NCI-H524 (cell line): ENCODE measurements at regions not wholly inside any gene's neighbourhood (a gene's known extent, or its start where the extent isn't known, plus 50 kb on each side); places are given as distances from the start of the nearest gene placed in this dataset.
A peak's percentile ranks its signal among the peaks of the same experiment; 100 is the strongest.

Source experiments
- DNase-seq, 2 experiments: peaks; one replicate each; lab custom pipeline; 2025; lab: John Stamatoyannopoulos, UW

DNA sequence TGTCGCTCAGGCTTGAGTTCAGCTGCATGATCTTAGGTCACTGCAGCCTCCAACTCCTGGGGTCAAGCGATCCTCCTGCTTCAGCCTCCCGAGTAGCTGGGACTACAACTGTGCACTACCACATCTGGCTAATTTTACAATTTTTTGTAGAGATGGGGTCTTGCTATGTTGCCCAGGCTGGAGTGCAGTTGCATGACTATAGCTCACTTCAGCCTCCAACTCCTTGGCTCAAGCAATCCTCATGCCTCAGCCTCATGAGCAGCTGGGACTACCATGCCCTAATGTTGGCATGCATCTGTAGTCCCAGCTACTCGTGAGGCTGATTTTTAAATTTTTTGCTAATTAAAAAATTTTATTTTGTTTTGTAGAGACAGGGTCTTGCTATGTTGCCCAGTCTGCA, 101.9 kb upstream of the NPTX2 start:
- DNase-seq, result no peak

DNA sequence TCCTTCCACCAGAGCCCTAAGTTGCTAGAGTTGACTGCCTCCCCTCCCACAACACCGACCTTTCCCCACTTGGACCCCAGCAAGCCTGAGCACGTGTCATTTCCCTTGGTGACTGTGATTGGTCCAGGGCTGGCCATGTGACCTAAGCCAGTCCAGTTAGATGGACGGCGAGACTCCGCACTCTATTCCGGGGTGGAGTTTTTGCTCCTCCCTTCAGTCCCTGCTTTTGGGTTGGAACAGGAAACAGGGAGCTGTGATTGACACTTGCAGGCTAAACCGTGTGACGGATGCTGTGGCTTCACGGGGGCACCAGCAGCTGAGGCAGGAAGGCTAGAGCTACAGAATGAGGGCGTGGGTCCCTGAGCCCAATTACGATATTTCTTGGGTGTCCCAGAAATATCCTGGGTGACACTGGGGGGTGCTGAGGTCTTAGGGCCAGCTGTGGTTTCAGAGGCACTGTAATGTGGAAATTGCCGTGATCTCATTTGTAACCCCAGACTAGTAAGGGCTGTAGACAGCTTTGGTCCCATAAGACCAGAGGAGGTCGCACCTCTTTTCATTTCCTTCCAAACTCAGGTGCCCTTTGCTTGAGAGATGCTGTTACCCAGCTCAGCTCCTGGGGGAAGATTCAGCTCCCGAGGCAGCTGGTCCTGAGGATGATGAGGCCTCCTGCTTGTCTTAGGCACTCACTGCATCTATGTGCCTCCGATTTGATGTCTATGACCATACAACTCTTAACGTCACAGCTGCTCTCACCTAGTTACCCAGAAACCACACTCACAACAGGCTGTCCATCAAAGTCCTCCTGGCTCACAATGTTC, 102.7 kb upstream of the NPTX2 start:
- no peak for DNase-seq

DNA sequence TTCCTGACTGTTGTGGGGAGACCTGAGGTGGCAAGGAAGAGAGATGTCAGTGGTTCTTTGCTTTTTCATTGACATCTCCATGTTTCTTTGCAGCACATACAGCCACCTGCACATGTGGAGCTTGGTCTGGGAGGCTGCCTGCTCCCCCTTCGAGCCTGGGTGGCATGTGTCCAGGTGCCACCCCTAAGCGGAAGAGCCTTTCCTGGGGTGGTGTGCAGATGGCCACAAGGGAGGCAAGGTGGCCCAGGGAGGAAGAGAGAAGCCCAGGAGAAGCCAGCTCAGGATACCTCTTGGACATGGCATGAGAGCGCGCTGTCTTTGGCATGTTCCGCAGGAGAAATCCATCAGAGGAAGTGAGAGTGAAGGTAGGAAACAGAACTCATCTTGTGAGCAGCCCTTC, 105.9 kb upstream of the NPTX2 start:
- no peak for DNase-seq

DNA sequence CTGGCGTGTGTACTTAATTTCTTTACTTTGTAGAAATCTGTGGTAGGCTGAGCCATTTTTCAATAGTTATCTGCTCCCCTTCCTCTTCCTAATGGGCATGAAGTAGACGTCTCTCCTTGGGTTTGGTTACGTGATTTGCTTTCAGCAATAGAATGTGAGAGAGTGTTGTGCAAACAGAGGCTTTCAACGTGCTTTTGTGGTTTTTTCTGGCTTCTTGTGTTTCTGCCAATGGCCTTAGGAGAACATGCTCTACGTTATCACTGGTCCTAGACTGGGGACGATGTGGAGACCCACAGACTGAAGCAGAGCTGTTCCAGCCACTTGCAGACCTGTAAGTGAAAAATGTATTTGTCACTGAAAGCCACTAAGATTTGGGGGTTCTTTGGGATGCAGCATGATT, 107.2 kb upstream of the NPTX2 start:
- DNase-seq, result no peak

DNA sequence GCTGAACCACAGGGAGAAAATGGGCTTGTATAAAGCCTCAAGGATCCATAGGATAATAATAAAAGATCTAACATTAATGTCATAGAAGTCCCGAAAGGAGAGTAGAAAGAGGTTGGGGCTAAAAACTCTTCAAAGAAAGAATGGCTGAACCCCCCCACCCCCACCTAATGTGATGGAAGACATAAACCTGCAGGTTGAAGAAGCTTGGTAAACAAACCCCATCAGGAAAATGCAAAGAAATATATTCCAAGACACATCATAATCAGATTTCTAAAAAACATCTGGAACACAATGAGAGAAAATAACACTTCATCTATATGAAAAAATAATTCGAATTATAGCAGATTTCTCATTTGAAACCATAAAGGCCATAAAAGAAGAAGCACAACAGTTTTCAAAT, 105.6 kb upstream of the BAIAP2L1 start:
- DNase-seq, result no peak

DNA sequence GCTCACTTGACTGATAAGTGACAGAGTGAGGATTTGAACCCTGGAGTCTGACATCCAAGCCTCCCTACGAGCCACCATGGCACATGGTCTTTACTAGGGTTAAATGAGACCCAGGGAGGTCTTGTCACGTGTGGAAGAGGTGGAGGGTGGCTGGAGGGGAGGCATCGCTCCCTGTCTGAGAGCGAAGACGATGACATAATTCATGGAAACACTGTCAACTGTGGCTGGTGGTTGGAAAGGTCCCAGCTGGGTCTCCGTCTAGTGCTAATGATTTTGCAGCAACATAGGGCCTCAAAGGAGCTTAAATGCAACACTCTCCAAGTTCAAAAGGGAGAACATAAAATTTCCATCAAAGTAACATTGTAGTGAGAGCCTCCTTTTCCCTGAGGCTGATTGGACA, 99.9 kb upstream of the BAIAP2L1 start:
- DNase-seq, result no peak

DNA sequence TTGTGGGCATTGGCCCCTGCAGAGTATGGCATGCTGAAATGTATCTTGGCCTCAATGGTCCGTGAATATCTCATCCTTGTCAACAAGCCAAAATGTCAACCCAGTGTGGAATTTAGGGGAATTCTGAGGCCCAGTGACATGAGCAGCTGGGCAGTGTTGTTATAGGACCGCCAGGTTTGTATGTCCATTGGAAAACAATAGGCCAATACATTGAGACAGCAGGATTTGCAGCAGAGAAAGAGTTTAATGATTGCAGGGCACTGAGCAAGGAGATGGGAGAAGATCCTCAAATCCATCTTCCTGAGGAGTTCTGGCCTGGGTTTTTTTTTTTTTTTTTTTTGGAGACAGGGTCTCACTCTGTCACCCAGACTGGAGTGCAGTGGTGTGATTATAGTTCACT, 95.7 kb upstream of the BAIAP2L1 start:
- DNase-seq, result no peak

DNA sequence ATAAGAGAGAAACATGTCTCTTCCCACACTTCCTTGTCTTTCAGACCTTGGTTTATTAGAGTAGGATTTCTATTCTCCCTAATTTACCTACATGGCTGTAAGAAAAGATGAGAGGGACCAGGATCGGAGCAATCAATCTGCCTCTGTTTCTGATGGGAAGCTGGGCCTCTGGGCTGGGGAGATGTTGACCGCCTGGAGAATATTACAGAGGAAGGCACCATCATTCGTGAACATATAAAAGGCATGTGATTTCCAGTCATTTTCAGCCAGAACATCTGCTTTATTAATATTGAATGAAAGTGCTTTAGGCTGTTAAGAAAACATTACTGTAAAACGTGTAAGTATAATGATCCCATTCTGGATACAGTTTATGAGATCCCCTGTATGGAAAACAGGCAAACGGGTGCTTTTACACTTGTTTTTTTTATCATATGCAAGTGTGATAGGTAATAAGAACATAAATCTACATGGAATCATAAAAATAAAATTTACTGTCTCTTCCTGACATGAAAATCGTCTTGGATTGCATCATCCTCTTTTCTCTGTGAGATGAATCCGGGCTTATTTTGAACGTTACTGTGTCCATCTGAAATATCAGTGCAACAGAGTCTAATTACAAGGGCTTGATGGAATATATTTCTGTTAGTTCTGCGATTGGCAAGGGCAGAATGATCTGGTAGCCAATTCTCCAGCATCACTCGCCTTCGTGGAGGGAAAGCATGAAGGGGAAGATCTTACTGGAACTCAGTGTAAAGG, 94.5 kb upstream of the BAIAP2L1 start:
- no peak for DNase-seq

DNA sequence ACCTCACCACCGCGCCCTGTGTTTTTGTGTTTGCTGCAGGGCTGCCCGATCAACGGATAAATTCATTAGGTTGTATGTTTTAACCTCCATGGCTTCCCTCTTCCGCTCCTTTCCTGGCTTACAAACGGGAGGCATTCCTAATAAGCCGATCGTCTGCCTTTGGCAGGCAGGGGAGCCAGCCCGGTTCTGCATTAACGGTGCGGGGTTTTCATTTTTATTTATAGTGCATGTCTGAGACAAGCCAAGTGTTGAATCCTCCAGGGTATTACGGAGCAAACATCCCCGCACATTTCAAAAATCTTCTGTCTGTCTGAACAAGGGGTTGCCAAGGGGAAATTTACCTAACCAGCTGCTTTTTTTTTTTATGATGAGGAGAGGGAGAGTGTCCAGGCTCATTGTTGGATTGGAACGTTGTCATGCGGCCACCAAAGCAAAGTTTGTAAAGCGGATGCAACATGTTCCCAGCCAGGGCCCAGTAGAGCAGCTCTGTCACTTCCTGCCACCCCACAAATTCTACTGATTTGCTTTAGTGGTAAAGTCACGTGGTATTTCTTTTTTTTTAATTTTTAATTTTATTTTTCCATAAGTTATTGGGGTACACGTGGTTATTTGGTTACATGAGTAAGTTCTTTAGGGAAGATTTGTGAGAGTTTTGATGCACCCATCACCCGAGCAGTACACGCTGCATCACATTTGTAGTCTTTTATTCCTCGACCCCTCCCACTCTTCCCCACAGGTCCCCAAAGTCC, 92.3 kb upstream of the BAIAP2L1 start:
- no peak for DNase-seq

DNA sequence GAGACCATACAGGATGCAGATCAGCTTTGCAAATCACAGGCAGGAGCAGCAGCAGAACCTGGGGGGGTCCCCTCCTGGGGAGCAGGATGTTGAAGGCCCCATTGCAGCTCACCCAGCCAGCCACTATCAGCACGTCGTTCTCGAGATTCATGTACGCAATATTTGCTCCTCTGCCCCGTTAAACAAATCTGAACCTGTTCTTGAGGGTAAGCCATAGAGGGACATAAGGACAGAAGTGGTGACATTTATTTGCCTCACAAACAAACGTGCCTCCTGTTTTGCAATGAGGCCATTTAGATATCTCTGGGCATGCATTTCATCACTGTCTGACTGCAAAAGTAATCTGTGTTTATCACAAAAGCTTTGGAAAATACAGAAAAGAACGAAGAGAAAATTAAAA, 87.3 kb upstream of the BAIAP2L1 start:
- no peak for DNase-seq

DNA sequence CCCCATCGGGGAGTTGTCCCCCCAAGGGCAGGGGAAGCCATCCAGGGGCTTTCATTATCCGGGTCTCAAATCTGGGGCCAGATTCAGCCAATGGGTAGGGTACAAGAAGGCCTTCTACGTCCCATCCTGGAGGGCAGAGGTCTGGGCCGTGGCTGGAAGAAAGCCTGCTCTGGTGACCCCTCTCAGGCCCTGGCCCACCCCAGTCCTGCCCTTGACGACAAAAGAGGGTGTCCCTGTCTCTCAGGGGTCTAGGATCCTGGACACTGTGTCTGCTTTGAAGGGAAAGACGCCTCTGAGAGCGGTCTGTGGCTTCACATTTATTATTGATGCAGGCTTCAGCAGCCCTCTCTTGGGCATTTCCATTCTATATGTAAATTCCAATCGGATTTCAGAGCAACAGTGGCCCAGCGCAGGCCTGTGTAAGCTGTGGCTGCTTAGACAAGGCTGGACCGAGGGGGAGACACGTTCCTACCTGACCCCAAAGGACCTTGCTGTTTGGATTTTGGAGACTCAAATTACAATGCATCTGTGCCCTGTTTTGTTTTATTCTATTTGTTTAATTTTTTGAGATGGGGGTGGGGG, 83.2 kb upstream of the BAIAP2L1 start:
- DNase-seq, result no peak

DNA sequence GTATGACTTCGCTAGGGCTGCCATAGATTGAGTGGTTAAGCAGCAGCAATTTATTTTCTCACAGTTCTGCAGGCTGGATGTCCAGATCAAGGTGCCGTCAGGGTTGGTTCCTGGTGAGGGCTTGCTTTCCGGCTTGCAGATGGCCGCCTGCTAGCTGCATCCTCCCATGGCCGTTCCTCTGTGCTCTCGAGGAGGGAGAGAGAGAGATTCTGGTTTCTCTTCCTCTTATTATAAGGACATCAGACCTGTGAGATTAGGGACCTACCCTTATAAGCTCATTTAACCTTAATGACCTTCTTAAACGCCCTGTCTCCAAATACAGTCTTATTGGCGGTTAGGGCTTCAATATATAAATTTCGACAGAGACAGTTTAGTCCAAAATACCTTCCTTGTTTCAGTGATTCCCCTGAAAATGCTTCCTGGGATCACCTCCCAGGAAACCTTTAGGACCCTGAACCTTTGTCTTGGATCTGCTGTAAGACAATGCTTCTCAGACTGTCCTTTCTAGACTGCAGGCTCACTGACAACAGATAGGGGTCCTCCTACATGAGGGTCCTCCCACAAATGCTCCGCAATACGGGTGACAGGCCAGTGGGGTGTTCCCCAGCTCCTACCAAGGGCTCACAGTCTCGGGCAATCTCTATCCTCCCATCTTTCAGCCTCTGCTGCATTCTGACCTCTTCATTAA, 82.5 kb upstream of the BAIAP2L1 start:
- no peak for DNase-seq

DNA sequence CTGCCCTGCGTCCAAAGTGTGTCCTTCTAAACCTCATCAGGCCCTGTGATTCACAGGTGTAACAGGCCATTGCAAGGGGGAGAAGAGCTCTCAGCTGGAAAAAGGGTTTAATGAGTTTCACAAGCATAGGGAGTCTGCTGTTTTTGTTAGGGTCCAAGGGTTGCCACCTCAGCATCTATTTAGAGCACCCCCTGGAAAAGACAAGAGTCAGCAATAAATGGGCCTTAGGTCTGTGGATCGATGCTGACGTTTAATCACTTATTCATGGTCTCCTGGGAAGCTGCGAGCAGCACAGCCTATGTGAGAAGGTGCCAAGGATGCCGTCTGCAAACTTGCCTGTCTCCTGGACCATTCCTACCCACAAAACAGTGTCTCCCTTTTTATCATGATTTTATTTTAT, 78.4 kb upstream of the BAIAP2L1 start:
- DNase-seq, result no peak

DNA sequence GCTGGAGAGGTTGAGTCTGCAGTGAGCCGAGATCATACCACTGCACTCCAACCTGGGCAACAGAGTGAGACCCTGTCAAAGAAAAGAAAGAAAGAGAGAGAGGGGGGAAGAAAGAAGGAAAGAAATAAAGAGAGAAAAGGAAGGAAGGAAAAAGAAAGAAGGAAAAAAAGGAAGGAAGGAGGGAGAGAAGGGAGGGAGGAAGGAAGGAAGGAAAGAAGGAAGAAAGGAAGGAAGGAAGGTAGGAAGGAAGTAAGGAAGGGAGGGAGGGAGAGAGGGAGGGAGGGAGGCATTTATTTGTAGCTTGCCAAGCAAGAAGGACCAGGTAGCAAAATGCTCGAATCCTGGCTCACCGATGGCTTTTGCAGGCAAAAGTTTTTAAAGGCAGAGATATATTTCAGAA, 74.5 kb upstream of the BAIAP2L1 start:
- DNase-seq, result no peak

DNA sequence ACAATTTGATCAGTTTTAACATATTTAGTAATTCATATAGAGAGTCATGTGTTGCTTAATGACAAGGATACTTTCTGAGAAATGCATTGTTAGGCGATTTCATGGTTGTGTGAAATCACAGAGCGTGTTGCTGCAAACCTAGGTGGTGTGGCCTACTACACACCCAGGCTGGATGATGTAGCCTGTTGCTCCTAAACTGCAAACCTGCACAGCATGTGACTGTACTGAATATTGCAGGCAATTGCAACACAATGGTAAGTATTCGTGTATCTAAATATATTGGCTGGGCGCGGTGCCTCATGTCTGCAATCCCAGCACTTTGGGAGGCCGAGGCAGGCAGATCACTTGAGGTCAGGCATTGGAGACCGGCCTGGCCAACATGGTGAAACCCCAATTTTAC, 73.7 kb upstream of the BAIAP2L1 start:
- no peak for DNase-seq

DNA sequence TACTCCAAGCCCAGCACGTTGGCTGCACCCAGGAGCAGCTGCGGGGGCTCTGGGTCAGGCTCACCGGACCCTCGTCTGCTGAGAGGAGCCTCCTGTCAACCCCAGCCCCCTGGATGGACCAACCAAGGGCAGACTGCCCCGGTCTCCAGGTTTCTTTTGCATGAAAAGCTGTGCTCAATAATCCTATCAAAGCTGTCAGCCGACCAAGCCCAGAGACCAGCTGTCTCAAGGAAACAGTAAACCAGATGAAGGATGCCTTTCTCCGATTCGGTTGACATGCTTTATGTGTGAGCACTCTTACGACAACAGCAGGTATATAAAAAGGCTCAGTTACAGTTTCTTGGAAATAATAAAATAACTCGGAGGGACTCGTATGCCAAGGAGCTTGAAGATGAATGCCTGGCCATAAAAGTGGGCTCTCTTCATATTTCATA, 71.6 kb upstream of the BAIAP2L1 start:
- DNase-seq, result peak; percentile 87 to 97

DNA sequence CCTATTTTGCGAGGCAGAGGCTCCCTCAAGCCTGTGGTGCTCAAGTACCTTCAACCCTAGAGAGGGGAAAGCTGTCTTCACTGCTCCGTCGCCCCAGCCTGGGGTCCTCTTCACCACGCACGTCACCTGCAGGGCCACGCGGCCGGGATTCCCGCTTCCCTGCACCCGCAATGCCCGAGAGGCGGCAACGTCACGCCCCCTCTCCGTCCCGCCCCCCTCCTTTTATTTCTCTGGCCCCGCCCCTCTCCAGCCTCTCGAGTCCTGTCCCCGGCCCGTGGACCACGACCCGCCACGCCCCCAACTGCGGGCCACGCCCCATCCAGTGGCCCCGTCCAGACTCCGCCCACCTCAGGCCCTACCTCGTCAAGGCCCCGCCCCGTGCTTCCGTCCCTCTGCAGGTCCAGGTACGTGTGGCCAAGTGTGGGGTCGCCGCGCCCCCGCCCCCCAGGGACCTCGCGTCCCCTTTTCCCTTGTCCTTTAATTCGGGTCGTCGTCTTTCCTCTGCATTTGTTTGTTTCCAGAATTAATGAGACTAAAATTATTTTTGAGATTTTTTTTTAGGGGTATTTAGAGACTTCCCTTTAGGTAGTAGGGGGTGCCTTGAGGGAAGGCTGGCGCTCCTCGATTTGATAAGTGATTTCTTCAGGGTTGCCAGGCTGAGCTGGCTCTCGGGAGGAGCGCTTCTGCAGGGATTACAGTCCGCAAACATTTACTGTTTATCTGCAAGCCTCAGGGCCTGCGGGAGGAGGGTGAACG, 69.8 kb upstream of the BAIAP2L1 start:
- DNase-seq, result no peak

DNA sequence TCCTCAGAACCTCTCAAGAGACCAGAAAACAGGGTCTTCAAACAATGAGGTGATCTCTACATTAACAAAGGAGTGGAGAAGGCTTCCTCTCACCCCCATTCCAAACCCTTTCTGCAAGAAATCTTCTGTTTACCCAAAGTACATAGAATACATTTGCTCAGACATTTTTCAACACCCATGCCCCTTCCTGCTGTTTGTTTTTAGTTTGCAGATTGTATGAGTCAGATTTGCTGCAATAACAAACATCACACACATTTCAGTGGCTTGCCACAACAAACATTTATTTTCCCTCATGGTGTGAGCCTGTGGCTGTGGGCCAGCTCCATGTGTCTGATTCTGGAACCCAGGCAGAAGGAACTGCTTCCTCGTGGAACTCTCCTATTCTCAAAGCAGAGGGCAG, 68.2 kb upstream of the BAIAP2L1 start:
- DNase-seq, result no peak

DNA sequence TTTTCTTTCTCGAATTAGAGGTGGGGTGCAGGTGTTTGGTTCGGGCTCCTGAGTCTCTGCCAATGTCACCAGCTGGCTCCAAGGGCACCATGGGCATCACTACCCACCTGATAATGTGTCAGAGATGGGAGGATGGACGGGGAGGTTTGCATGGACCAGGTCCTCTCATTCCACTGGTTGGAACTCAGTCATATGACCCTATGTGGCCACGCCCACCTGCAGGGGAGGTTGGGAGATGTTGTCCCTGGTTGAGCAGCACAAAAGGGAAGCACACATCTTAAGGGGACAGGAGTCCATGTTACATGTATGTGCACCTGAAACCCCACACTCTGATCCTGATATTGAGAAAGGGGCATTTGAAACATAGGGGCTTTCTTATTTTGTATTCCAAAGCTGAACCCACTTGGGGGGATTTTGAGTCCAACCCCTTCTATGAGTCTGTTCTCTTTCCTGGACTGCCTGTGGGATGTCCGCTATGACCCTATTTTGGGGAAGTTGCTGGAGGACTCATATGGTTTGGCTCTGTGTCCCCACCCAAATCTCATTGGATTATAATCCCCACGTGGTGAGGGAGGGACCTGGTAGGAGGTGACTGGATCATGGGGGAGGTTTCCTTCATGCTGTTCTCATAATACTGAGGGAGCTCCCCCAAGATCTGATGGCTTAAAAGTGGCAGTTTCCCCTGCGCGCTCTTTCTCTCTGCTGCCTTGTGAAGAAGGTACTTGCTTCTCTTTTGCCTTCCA, 66.9 kb upstream of the BAIAP2L1 start:
- DNase-seq, result no peak

DNA sequence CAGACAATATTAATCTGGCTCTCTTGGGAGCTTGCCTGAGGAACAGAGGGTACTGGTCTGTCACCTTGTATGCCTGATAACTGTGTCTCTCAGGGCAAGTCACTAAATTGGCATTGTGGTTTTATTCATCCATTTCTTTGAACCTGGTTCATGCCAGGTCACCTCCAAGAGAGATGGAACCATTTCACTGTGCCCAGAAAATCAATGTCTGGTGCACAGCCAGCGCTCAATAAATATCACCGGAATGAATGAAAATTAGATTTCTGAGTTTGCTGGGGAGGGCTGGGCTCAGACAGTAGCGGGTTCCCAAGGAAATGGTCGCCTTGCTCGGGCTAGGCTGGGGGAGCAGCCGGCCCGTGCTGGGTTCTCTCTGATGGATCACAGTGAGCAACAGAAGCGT, 64.1 kb upstream of the BAIAP2L1 start:
- no peak for DNase-seq
